Kidney (tissue), 13 donors: ENCODE measurements at regions not wholly inside any gene's neighbourhood (a gene's known extent, or its start where the extent isn't known, plus 50 kb on each side); places are given as distances from the start of the nearest gene placed in this dataset.

ENCODE experiments used
- DNase-seq, 5 donors: peaks; one replicate each; pipeline ENCODE4 v3.0.0-alpha.2; 2013 to 2020
- FAIRE-seq: peaks from 2 replicates; lab custom pipeline; 2012; peaks lifted over from hg19 to GRCh38; lab: Jason Lieb, UNC
- H3K27ac ChIP-seq, 2 donors: one replicate each; pipeline ENCODE4 v1.7.0; 2013; ENCODE audit warnings: low read depth in 2 of 2, low read length in 2 of 2, inconsistent platforms in 1 of 2
- H3K27me3 ChIP-seq: one replicate; pipeline ENCODE4 v1.7.1; 2013; ENCODE audit warnings: low read length, inconsistent platforms; ENCODE audit not compliant: control insufficient read depth, insufficient read depth
- H3K36me3 ChIP-seq, 3 donors: one replicate each; pipeline versions ENCODE4 v1.7.0 to v1.7.1; 2013; ENCODE audit warnings: low read length in 3 of 3, control low read depth in 1 of 3, inconsistent platforms in 1 of 3; ENCODE audit not compliant: insufficient read depth in 3 of 3, control insufficient read depth in 2 of 3
- H3K4me1 ChIP-seq, 3 donors: one replicate each; pipeline versions ENCODE4 v1.7.0 to v1.7.1; 2013; ENCODE audit warnings: low read length in 3 of 3, inconsistent platforms in 1 of 3, low read depth in 1 of 3; ENCODE audit not compliant: control insufficient read depth in 2 of 3, insufficient read depth in 2 of 3
- H3K4me3 ChIP-seq, 3 donors: one replicate each; pipeline versions ENCODE4 v1.7.0 to v1.8.1; 2013; ENCODE audit warnings: low read length in 3 of 3, control low read depth in 1 of 3, inconsistent platforms in 1 of 3
- H3K9ac ChIP-seq, 3 donors: one replicate each; pipeline versions ENCODE4 v1.7.0 to v1.7.1; 2013; ENCODE audit warnings: low read length in 3 of 3, control low read depth in 1 of 3, inconsistent platforms in 1 of 3
- H3K9me3 ChIP-seq, 3 donors: one replicate each; pipeline versions ENCODE4 v1.7.0 to v1.7.1; 2013; ENCODE audit warnings: low read length in 3 of 3, control low read depth in 1 of 3, inconsistent platforms in 1 of 3; ENCODE audit not compliant: control insufficient read depth in 2 of 3, insufficient read depth in 1 of 3
- intact Hi-C: fragments of 100-400 bp; cut with DNase I; formaldehyde crosslinking; loops from one replicate; pipeline ENCODE4 v1.11.1; 2022
- TF ChIP-seq, protein P1 (sequence below): IDR thresholded peaks from 3 replicates; pipeline ENCODE4 v1.5.1; 2012; ENCODE audit warnings: mild to moderate bottlenecking, moderate library complexity, borderline replicate concordance; ENCODE audit not compliant: insufficient read depth; ENCODE audit errors: extremely low read depth
- donor health status: control.
- donor health status: control.
- donor health status: control.
- donor health status: control.
- donor health status: control.
- donor health status: DM: yes; HTN: yes; CAD: no.
- donor health status: Normal renal cell carcinoma (clear cell type).

DNA sequence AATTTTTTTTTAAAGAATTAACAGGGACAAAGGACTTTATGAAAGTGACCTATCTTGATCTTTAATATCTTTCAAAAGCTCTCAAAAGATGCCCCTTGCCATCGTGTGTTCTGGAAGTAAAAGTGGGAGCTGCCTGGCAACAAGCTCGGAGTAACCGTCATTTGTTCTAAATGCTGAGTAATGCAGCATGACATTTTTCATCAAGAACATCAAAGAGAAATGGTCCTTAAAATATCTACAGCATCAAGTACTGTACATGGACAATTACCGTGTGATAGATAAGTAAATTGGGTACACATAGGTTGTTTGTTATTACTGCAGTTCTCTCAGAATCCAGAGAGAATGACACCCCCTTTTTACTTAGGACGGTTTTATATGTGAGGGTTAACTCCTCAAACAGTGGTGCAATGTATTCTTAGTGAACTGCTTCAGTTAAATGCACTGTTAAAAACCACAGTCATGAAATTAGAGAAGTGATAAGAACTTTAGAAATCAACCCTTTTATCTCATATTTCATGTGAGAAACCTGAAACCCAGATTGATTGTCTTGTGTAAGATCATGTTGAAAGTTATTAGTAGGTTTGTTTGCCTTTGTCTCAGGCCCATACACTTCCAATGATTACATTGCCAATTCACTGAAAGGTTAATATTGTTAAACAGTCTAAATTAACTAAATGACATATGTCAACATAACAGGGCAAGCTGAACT is 90.6 kb upstream of the HNMT start:
- Histone ChIP-seq H3K27ac (no peak overlapping the region), H3K36me3 (no peaks in the 10 kb centered on the region), H3K27me3 (no peaks in the 10 kb centered on the region), H3K4me3 (no peak overlapping the region), H3K9ac (no peak overlapping the region), H3K9me3 (no peaks in the 10 kb centered on the region), H3K4me1 (no peaks in the 10 kb centered on the region)
- DNase-seq (no peak), FAIRE-seq (no peak)
- TF ChIP-seq, protein P1, sequence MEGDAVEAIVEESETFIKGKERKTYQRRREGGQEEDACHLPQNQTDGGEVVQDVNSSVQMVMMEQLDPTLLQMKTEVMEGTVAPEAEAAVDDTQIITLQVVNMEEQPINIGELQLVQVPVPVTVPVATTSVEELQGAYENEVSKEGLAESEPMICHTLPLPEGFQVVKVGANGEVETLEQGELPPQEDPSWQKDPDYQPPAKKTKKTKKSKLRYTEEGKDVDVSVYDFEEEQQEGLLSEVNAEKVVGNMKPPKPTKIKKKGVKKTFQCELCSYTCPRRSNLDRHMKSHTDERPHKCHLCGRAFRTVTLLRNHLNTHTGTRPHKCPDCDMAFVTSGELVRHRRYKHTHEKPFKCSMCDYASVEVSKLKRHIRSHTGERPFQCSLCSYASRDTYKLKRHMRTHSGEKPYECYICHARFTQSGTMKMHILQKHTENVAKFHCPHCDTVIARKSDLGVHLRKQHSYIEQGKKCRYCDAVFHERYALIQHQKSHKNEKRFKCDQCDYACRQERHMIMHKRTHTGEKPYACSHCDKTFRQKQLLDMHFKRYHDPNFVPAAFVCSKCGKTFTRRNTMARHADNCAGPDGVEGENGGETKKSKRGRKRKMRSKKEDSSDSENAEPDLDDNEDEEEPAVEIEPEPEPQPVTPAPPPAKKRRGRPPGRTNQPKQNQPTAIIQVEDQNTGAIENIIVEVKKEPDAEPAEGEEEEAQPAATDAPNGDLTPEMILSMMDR = no peak
- intact Hi-C loops = no loop called here

DNA sequence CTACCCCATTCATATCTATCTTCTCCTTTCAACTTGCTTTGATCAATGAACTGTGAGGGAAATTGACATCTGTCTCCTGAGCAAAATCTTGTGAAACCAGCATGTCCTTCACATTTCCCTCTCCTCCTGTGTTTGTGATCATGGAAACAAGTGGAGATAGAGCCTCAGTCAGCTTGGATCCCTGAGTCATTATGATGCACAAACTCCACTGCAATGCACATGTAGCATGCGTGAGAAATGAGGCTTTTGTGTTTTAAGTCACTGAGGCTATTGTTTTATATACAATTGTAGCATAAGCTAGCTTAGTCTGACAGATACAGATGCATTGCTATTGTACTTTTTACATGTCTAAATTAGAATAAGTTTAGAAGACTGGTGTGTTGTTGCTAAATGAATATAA is 85.2 kb upstream of the HNMT start:
- FAIRE-seq (no peak), DNase-seq (no peak)
- Histone ChIP-seq H3K4me3 (no peak overlapping the region), H3K36me3 (no peaks in the 10 kb centered on the region), H3K9ac (no peak overlapping the region), H3K27ac (no peak overlapping the region), H3K4me1 (no peaks in the 10 kb centered on the region), H3K9me3 (no peaks in the 10 kb centered on the region), H3K27me3 (no peaks in the 10 kb centered on the region)
- TF ChIP-seq, protein P1 = no peak
- intact Hi-C loops = no loop called here

- H3K27ac ChIP-seq = no peak overlapping the region
- no peaks in the 10 kb centered on the region for H3K27me3 ChIP-seq
- no peaks in the 10 kb centered on the region for H3K4me1 ChIP-seq
- H3K9me3 ChIP-seq = no peaks in the 10 kb centered on the region
- FAIRE-seq = no peak
- TF ChIP-seq, protein P1 = no peak
- no peaks in the 10 kb centered on the region for H3K36me3 ChIP-seq
- no peak overlapping the region for H3K4me3 ChIP-seq
- no peak overlapping the region for H3K9ac ChIP-seq
- DNase-seq = no peak
- intact Hi-C loops = no loop called here
Observed at GRCh38 chr2:137881711-137882110, 82.6 kb upstream of the HNMT start.
